CD4-positive, alpha-beta T cell treated with Interleukin-1 beta for 1 hour (primary cell): ENCODE measurements at regions not wholly inside any gene's neighbourhood (a gene's known extent, or its start where the extent isn't known, plus 50 kb on each side); places are given as distances from the start of the nearest gene placed in this dataset.

ENCODE experiments used
- DNase-seq, 2 donors: peaks; one replicate each; pipeline ENCODE4 v3.0.0-alpha.2; 2020 to 2022

- no peak for DNase-seq
Observed at GRCh38 chr12:89895591-89895990, 187.0 kb upstream of the ATP2B1 start.

- DNase-seq = no peak
Observed at GRCh38 chr12:89895101-89895500, 186.5 kb upstream of the ATP2B1 start.

- DNase-seq = no peak
Observed at GRCh38 chr12:89893972-89894706, 185.5 kb upstream of the ATP2B1 start.

- DNase-seq = no peak
Observed at GRCh38 chr12:89892436-89892835, 183.8 kb upstream of the ATP2B1 start.

GRCh38 chr12:89891933-89892332 lies 183.3 kb upstream of the ATP2B1 start:
- no peak for DNase-seq

GRCh38 chr12:89890161-89890560 lies 181.5 kb upstream of the ATP2B1 start:
- no peak for DNase-seq

- DNase-seq = no peak
Observed at GRCh38 chr12:89889062-89889461, 180.4 kb upstream of the ATP2B1 start.

- no peak for DNase-seq
Observed at GRCh38 chr12:89884952-89885351, 176.3 kb upstream of the ATP2B1 start.

GRCh38 chr12:89884416-89884898 lies 175.8 kb upstream of the ATP2B1 start:
- DNase-seq = no peak

- no peak for DNase-seq
Observed at GRCh38 chr12:89883630-89884389, 175.2 kb upstream of the ATP2B1 start.

GRCh38 chr12:89882792-89883191 lies 174.2 kb upstream of the ATP2B1 start:
- DNase-seq = no peak

GRCh38 chr12:89882050-89882449 lies 173.4 kb upstream of the ATP2B1 start:
- peak; percentile 19 to 44 for DNase-seq

GRCh38 chr12:89880690-89881350 lies 172.2 kb upstream of the ATP2B1 start:
- DNase-seq = peak; percentile 76 to 78

- DNase-seq = no peak
Observed at GRCh38 chr12:89879766-89880165, 171.1 kb upstream of the ATP2B1 start.

- no peak for DNase-seq
Observed at GRCh38 chr12:89878950-89879349, 170.3 kb upstream of the ATP2B1 start.

- DNase-seq = no peak
Observed at GRCh38 chr12:89878327-89878726, 169.7 kb upstream of the ATP2B1 start.

- DNase-seq = no peak
Observed at GRCh38 chr12:89877671-89878070, 169.0 kb upstream of the ATP2B1 start.

- no peak for DNase-seq
Observed at GRCh38 chr12:89877136-89877535, 168.5 kb upstream of the ATP2B1 start.

GRCh38 chr12:89875809-89876208 lies 167.2 kb upstream of the ATP2B1 start:
- no peak for DNase-seq

- DNase-seq = no peak
Observed at GRCh38 chr12:89875225-89875624, 166.6 kb upstream of the ATP2B1 start.

- DNase-seq = no peak
Observed at GRCh38 chr12:89874146-89874545, 165.5 kb upstream of the ATP2B1 start.

GRCh38 chr12:89873745-89874144 lies 165.1 kb upstream of the ATP2B1 start:
- no peak for DNase-seq

- no peak for DNase-seq
Observed at GRCh38 chr12:89872922-89873630, 164.4 kb upstream of the ATP2B1 start.
